Esophagus squamous epithelium (tissue), 5 donors: ENCODE measurements at regions not wholly inside any gene's neighbourhood (a gene's known extent, or its start where the extent isn't known, plus 50 kb on each side); places are given as distances from the start of the nearest gene placed in this dataset.

Experiments
- DNase-seq: peaks from one replicate; lab custom pipeline; 2025; lab: John Stamatoyannopoulos, UW
- H3K27ac ChIP-seq, 4 donors: fragments of 200-600 bp; sonication (generic); one replicate each; pipeline ENCODE4 v1.5.1; 2016 to 2019; ENCODE audit warnings: mild to moderate bottlenecking in 1 of 4
- H3K27me3 ChIP-seq, 4 donors: fragments of 200-600 bp; sonication (generic); 1 replicate in 3 of 4; 2 replicates in 1 of 4; pipeline versions ENCODE4 v1.5.1 to v1.6.0; 2017 to 2021; ENCODE audit warnings: antibody characterized with exemption in 1 of 4
- H3K36me3 ChIP-seq, 3 donors: fragments of 200-600 bp; sonication (generic); one replicate each; pipeline ENCODE4 v1.5.1; 2016 to 2019
- H3K4me1 ChIP-seq, 3 donors: fragments of 200-600 bp; sonication (generic); one replicate each; pipeline ENCODE4 v1.5.1; 2017 to 2019
- H3K4me3 ChIP-seq, 4 donors: fragments of 200-600 bp; sonication (generic); 1 replicate in 3 of 4; 2 replicates in 1 of 4; pipeline ENCODE4 v1.5.1; 2016 to 2019; ENCODE audit warnings: mild to moderate bottlenecking in 2 of 4, moderate library complexity in 1 of 4
- H3K9me3 ChIP-seq, 3 donors: fragments of 200-600 bp; sonication (generic); one replicate each; pipeline ENCODE4 v1.5.1; 2016 to 2019
- POLR2A ChIP-seq, 4 donors: fragments of 450-650 bp; IDR thresholded peaks; one replicate each; pipeline ENCODE4 v1.6.1; 2017; ENCODE audit warnings: antibody characterized with exemption in 4 of 4, mild to moderate bottlenecking in 4 of 4, moderate library complexity in 3 of 4
- WGBS, 2 donors: methylation state at CpG; one replicate each; pipeline ENCODE4 v1.1.5; 2018; 5-methylcytosine and 5-hydroxymethylcytosine counted together
- intact Hi-C: fragments of 100-400 bp; cut with DNase I; formaldehyde crosslinking; loops from one replicate; pipeline ENCODE4 v1.15.0; 2022
- TF ChIP-seq, protein P1 (sequence below), 6 experiments: fragments of 450-650 bp in 4 of 6; fragments of 200-600 bp in 2 of 6; sonication (generic) in 2 of 6; IDR thresholded peaks; one replicate each; pipeline ENCODE4 v1.5.1; 2016 to 2019; ENCODE audit warnings: antibody characterized with exemption in 6 of 6, mild to moderate bottlenecking in 4 of 6, moderate library complexity in 4 of 6
- donor health status: DM: yes; HTN: yes; CAD: no.

DNA sequence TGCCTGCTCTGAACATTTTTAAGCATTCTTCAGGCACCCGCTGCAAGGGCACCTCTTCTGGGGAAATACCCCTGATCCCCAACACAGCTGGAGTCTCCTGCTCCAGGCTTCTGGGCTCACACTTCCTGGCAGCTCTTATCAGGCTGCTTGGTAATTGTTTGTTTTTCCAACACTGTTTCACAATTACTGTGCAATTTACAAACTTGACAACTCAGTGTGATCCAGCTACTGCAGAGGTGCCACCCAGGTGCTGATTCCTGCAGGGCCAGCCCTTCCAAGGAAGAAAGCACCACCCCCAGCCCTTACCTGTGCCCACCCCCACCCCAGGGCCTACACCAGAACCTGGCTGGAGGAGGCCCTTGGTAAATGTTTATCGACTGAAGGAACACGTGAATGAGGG is 66.5 kb downstream of the MAGEF1 start:
- Histone ChIP-seq H3K27ac (peak overlapping the region in 1 of 4 donors; percentile 2), H3K27me3 (no peaks in the 10 kb centered on the region), H3K36me3 (no peaks in the 10 kb centered on the region), H3K4me3 (no peak overlapping the region), H3K4me1 (peaks cover 0 to 15% (median 0%) of the 10 kb centered on the region in 3 donors), H3K9me3 (no peaks in the 10 kb centered on the region)
- 0 to 30% methylated on average over 1 to 3 of the region's 3 CpGs for WGBS, 2 donors
- no peak for TF ChIP-seq POLR2A (IDR thresholded peaks at IDR 0.05)
- TF ChIP-seq, protein P1, sequence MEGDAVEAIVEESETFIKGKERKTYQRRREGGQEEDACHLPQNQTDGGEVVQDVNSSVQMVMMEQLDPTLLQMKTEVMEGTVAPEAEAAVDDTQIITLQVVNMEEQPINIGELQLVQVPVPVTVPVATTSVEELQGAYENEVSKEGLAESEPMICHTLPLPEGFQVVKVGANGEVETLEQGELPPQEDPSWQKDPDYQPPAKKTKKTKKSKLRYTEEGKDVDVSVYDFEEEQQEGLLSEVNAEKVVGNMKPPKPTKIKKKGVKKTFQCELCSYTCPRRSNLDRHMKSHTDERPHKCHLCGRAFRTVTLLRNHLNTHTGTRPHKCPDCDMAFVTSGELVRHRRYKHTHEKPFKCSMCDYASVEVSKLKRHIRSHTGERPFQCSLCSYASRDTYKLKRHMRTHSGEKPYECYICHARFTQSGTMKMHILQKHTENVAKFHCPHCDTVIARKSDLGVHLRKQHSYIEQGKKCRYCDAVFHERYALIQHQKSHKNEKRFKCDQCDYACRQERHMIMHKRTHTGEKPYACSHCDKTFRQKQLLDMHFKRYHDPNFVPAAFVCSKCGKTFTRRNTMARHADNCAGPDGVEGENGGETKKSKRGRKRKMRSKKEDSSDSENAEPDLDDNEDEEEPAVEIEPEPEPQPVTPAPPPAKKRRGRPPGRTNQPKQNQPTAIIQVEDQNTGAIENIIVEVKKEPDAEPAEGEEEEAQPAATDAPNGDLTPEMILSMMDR (IDR thresholded peaks at IDR 0.05): no peak
- intact Hi-C loops: no loop called here
- no peak for DNase-seq

DNA sequence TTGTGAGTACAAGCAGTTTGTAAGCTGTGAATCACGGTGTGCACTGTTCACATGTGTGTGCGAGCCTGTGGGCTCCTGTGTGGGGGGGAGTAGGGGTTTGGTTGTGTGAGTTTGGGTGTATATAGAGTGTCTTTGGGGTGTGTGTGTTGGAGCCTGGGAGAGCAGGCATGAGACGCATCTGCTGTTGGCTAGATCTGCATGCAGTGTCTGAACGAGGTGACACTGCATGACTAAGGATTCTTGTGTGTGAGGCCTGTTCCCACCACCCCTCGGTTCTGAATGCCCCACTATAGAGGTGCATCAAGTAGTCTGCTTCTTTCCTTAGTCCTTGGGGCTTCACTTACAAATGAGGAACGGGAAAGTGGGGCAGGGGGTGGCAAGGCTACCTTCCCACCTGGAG is 68.4 kb downstream of the MAGEF1 start:
- H3K9me3 ChIP-seq: no peaks in the 10 kb centered on the region
- intact Hi-C loops: no loop called here
- H3K36me3 ChIP-seq: no peaks in the 10 kb centered on the region
- no peak overlapping the region for H3K4me3 ChIP-seq
- no peak for DNase-seq
- TF ChIP-seq POLR2A (IDR thresholded peaks at IDR 0.05): no peak
- TF ChIP-seq, protein P1 (IDR thresholded peaks at IDR 0.05): no peak
- 73 to 94% methylated on average over 4 to 6 of the region's 6 CpGs for WGBS, 2 donors
- no peaks in the 10 kb centered on the region for H3K27me3 ChIP-seq
- no peak overlapping the region for H3K27ac ChIP-seq
- H3K4me1 ChIP-seq: peaks cover 0 to 13% (median 0%) of the 10 kb centered on the region in 3 donors

DNA sequence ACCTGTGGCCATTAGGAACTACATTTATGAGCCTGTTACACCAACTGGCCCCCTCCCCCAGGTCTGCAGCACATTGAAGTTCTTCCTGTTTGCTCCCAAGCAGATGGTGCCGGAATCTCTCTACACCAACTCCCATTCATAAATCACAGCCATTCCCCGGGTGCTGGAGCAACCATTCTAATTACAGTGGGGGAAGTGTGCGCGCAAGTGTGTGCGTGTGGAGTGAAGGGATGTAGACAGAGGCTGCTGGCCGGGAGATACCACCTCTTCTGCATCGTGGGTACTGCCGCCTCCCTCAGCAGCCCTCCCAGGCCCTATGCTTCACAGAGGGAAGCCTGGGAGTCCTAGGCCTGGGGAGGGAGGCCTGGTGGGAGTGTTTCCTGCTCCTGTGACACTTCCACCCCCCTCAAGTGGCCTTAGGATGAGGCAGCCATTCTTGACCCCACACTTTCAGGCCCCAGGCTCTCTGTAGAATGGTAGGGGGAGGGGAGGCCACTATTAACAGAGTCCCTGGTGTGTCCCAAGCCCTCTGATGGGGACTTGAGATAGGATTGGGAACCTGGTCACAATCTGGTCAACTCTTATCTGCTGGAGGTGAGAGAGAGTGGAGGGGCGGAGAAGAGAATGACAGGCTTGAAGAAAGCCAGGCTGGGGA is 69.1 kb downstream of the MAGEF1 start:
- 70 to 86% methylated on average over 1 to 4 of the region's 9 CpGs for WGBS, 2 donors
- no peaks in the 10 kb centered on the region for H3K27me3 ChIP-seq
- intact Hi-C loops: no loop called here
- H3K36me3 ChIP-seq: no peaks in the 10 kb centered on the region
- no peak overlapping the region for H3K4me3 ChIP-seq
- no peak for DNase-seq
- TF ChIP-seq, protein P1 (IDR thresholded peaks at IDR 0.05): no peak
- TF ChIP-seq POLR2A (IDR thresholded peaks at IDR 0.05): no peak
- peaks cover 0 to 13% (median 0%) of the 10 kb centered on the region in 3 donors for H3K4me1 ChIP-seq
- H3K9me3 ChIP-seq: no peaks in the 10 kb centered on the region
- H3K27ac ChIP-seq: no peak overlapping the region

DNA sequence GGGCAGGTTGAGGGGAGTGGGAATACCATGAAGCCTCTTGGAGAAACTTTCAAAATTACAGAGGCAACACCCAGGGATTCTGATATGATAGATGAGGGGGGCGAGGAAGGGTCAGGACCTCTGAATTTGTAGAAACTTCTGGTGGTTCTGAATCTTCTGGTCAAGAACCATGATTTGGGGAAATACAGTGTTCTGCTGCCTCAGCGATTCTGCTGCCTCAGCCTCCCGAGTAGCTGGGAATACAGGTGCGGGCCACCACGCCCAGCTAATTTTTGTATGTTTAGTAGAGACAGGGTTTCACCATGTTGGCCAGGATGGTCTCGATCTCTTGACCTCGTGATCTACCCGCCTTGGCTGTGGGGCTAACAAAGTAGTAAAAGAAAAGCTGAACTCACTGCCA is 70.4 kb downstream of the MAGEF1 start:
- Histone ChIP-seq H3K4me1 (peaks cover 6 to 25% (median 7%) of the 10 kb centered on the region in 3 donors), H3K9me3 (no peaks in the 10 kb centered on the region), H3K36me3 (no peaks in the 10 kb centered on the region), H3K27me3 (no peaks in the 10 kb centered on the region), H3K4me3 (no peak overlapping the region), H3K27ac (no peak overlapping the region)
- TF ChIP-seq, protein P1 (IDR thresholded peaks at IDR 0.05): no peak
- TF ChIP-seq POLR2A (IDR thresholded peaks at IDR 0.05): no peak
- no peak for DNase-seq
- intact Hi-C loops: no loop called here
- WGBS, 2 donors: 77 to 86% methylated on average over 7 to 8 of the region's 8 CpGs

DNA sequence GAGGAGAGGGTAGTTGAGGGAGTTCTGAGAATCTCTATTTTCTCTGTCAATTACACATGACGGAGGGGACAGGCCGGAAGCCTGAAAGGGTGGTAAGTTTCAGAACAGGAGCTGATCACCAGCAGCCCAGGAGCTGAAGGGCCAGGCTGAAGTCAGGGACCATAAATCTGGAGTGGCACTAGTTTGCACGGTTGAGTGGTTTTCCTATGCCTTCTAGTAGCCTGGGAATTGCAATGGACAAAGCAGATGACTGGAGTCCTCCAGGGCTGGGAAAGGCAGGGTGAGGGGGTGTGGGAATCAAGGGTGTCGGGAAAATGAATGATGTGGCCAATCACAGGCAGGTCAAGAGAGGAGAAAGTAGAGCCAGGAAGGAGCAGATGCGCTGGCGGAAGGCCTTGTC is 72.5 kb downstream of the MAGEF1 start:
- Histone ChIP-seq H3K4me3 (no peak overlapping the region), H3K4me1 (peaks cover 6 to 13% (median 7%) of the 10 kb centered on the region in 3 donors), H3K27ac (no peak overlapping the region), H3K36me3 (no peaks in the 10 kb centered on the region), H3K27me3 (no peaks in the 10 kb centered on the region), H3K9me3 (no peaks in the 10 kb centered on the region)
- TF ChIP-seq, protein P1 (IDR thresholded peaks at IDR 0.05): no peak
- WGBS, 2 donors: 95% methylated on average over 6 of the region's 6 CpGs
- intact Hi-C loops: no loop called here
- no peak for DNase-seq
